ENCODE measurements at regions not wholly inside any gene's neighbourhood (a gene's known extent, or its start where the extent isn't known, plus 50 kb on each side); places are given as distances from the start of the nearest gene placed in this dataset.

DNA sequence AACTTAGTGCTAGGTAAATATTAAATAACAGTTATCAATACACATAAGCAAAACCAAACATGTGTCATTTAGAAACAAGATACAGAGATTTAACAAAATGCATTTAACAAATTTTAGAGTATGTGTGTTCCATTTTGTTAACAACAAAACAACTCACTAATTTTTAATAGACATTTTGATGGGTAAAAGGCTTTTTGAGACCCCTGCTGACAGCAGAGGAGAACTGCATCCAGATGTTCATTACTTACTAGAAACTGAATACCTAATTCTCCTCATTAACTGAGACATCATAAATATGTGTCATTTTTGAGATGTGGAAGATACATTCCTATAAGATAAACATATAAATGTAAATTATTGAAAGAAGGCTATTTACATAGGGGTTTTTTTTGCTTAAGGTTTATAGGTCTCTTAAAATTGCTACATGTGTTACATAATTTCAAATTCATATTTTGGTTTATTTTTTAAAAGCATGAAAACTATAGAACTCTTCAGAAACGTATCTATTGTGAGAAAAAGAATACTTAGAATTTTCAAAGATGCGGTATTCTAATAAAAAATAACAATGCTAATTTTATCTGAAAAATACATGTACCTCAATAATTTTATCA is 1009.8 kb downstream of the TUSC7 start:
- DNase-seq (ENCODE audit: low read depth): no peak

DNA sequence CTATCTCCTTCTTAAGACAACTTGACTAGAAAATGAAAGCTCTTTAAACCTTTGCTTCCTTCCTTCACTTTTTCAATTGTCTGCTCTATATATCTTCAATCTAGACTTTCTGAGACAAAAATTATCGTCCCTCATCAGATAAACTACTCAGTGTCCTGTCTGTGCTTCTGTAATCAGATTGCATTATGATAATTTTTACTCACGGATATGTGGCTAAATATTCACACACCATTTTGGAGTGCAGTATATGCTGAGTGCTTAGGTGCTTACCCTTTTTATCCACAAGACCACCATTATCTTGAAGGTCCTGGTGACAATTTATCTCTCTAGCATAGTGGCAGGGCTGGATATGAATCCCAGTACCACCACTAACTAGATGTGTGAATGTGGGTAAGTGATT is 1012.3 kb downstream of the TUSC7 start:
- DNase-seq (ENCODE audit: low read depth): no peak

DNA sequence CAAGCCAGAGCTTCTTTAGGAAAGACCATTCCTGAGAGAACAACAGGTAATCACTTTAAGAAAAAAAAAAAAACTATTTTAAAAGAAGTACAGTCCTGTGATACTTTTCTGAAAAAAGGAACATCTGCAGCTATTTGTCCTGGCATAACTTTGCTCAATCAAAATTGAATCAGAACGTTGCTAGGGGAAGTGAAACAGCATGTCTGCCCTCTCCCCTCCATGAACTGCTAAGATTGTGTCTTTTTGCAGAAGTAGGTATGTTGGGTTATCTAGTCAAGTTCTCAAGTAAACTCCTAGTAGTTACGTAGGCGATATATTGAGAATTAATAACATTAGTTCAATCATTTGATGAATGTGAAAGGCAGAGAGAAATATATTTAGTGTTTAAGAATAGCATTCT is 1013.3 kb downstream of the TUSC7 start:
- DNase-seq (ENCODE audit: low read depth): no peak

DNA sequence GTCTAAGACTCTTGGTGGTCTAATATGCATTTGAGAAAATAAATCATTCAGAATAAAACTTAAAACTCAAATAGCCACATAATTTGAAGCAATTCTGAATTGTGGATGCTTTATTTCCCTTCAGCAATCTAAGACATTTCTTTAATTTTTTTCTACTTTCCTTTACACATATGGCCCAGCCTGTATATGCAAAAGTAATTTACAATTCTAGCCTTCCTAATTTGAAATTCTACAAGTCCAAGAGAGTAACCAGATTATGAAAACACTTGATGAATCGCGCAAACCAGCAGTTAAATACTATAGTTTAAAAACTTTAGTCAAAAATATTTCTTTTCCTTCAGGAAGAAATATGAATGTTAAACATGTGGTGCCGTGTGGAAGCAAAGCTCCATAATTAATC is 1014.2 kb downstream of the TUSC7 start:
- no peak for DNase-seq (ENCODE audit: low read depth)

DNA sequence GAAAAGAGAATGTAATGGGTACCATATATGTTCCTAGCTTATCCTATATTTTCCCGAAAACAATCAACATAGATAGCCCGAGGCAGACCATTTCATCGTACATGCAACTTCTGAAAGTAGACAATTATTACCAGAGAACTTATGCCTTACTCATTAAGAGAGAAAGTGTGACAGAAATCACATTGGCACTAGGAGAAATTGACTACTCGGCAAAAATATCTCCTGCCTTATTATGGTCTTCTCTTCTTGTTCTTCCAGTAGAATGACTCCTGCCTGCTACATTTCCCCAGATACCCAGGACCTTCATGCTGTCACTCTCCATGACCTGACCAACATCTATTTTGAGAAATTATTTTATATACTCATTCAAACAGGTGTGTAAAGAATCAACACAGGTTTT is 1015.7 kb downstream of the TUSC7 start:
- DNase-seq (ENCODE audit: low read depth): no peak

DNA sequence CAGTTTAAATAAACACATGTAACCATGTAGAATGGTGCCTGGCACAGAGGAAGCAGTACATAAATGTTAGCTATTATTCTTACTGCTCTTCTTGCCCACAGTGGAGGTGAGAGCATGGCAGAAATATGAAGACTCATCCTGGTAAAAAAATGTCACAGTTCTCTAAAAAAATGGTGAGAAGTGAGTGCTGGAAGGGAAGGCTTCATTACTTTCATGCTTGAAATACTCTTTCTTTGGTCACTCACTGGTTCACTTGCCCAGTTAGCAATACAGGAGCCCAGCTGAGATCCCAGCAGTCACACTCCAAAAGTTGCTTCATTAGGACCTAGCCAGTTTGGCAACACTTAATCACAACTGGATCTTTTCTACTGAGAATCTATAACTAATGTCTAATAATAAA is 1017.2 kb downstream of the TUSC7 start:
- no peak for DNase-seq (ENCODE audit: low read depth)

DNA sequence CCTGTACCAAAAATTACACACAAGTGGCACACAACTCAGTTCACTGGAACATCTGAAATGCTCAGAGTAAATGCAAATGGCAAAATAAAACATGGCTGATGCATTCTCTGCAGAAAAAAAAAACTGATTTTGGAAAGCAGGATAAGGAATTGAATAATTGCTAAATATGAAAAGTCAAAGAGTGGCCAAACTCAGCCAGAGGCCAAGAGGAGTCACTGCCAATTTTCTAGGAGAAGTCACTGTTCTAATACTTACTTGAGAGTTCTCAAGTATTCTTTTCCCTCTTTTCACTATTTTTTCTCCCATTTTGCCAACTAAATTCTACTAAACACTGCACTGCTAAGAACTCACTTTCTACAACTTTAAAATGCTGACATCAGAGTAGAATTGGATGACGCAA is 1018.6 kb downstream of the TUSC7 start:
- no peak for DNase-seq (ENCODE audit: low read depth)

DNA sequence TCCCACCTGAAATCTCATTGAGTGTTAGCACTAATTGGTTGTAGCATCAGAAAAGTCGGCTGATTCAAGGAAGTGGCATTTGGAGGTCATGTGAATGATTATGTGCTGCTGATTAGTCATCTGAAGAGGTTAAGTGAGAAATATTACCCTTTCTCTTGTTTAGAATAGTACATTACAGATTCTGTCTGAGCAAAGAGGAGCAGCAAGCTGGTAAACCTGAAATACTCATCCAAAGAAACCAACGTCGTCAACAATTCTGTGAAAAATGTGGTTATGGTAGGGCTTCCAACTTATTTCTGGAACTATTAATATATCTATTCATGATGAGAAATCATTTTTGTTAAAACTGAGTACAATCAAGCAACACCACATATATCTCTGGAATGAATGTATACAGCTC is 1024.9 kb downstream of the TUSC7 start:
- DNase-seq (ENCODE audit: low read depth): no peak

DNA sequence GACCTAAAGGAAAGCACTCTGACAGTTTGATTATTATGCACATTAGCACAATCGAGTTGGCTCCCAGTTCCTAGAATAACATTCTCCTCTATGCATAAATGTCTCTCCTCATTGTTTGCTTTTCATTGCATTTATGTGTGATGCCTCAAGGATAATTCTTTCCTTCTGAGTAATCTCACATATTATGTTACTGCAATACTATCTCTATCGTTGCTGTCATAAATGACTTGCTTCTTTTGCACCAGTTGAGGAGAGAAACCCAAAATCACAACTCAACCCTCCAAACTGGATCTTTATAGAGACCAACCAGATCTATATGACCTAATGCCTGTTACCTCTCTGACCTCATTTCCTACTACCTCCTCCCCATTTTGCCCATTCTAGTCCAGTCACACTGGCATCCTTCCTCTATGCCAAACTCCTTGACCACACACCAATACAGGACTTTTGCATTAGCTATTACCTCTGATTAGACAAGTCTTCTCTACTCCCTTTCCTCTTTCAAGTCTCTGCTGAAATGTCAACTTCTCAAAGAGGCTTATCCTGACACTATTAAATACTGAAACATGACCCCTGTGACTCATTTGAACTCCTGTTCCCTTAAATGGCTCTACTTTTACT is 1026.0 kb downstream of the TUSC7 start:
- no peak for DNase-seq (ENCODE audit: low read depth)

DNA sequence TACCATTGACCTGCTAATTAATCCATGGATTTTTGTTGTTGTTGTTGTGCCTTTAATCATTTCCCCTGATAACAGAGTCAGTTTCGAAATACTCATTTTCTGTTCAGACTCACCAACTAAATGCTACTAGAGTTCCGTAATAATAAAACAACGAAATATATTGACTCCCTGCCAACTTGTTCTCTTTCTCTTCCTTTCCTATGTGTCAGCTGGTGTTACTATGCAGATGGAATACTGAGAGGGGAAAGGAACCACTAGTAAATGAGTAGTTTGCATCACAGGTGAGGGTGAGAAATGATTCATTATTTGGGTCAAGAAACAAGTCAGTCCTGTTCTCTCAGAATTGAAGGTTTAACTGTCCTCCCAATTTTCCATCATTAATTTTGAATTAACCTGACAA is 1027.3 kb downstream of the TUSC7 start:
- no peak for DNase-seq (ENCODE audit: low read depth)

DNA sequence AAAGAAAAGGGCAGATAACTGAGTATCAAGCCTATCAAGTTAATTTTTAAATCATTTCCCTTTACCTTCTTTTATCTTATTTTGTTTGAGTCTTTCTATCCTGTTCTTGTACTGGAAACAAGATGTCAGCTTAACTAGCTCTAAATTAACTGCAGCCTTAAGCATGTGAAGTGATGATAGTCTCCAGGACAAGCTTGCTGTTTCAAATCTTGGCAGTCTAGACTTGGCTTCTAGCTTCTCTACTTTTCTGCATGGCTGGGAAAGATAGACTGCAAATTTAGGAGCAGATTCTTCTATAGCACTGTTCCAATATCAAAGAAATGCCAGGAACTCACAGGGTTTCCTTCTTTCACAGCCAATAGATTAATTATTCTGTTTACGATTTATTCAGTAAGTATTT is 1034.4 kb downstream of the TUSC7 start:
- no peak for DNase-seq (ENCODE audit: low read depth)

DNA sequence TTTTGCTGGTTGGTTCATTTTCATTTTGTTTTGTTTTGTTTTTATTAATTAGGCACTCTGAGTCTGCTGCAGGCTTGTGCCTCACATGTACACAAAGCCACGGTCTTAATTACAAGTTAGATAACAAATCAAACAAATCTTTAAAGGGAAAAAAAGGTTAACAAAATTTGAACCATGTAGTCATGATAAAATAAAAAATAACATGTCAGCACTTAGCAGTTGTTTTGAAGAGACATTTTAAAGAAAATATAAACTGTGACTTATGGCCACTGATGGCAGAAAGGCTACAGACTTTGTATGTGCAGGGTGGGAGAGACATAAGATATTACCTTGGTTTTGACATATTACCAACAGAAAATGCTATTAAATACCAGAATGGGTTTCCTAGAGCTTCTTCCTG is 1035.4 kb downstream of the TUSC7 start:
- no peak for DNase-seq (ENCODE audit: low read depth)

DNA sequence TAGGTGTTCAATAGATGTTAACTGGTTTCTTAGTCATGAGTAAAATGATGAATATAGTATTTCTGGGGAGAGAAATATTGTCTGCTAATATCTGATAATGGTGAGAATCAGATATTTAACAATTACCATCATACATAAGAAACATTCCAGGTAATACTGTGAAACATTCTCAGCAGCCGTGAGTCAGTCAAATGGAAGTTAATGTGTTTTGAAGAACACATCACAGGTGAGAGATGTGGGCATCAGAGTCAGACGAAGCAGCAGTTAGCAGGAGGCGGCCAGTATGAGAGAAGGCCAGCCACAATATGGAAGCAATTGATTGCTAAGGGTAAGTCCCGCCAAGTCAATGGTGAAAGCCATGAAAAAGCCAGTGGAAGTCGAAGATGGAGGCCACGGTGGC is 1035.9 kb downstream of the TUSC7 start:
- DNase-seq (ENCODE audit: low read depth): no peak

DNA sequence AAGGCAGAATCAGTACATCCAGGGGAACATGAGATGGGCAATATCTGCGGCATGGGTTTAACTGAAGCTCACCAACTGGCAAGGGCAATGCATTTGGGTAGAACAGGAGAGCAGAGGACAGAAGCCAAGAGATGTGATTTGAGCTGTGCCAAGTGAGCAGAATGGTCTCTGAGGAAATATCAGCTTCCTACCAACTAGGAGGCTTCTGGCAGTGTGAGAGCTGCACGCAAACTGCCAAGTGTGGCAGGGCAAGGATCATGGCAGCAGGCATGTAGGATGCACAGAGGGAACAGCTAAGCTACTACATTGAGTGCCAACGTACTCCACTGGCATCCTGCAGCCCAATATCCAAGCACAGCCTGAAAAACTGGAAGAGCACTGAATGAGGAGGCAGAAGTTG is 1036.5 kb downstream of the TUSC7 start:
- DNase-seq (ENCODE audit: low read depth): no peak

DNA sequence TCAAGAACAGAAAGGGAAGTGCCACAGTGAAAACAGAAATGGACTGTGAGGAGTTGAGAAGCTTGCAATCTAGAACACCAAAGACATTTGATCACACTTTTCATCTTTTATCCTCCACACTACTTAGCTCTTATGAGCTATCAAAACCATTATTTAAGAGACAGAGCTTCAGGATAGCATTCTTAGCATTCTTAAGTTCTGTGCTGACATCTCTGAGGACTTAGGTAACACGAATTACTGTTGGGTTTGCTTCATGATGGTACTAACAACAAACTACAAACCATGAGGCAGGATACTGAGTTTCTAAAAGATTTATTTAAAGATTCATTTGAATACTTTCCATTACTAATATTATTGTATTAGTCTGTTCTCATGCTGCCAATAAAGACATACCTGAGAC is 1038.6 kb downstream of the TUSC7 start:
- no peak for DNase-seq (ENCODE audit: low read depth)

DNA sequence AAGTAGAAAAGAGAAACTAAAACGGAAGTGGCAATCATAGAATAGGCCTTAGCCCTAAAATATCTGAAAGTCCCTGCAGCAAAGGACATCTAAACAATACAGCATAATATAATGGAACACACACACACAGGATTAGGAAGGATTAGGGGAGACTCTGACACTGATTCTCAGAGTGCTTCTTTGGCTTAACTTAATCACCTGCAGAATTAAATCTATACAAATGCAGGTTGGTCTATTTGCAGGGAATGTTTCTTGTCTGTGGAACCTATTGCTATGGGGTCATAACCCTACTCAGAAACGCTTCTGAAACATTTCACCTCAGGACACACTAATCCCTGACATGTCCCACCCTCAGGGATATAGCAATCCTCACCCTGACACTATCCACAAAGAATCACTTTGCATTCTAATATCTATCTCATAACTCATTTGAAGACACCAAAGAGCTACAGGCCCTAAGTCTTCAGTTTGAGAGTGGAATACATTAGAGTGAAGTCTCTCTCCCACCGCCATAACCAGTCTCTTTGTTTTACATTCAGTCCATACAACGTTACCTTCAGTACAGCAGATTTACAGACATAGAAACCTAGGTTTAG is 1041.2 kb downstream of the TUSC7 start:
- DNase-seq (ENCODE audit: low read depth): no peak

DNA sequence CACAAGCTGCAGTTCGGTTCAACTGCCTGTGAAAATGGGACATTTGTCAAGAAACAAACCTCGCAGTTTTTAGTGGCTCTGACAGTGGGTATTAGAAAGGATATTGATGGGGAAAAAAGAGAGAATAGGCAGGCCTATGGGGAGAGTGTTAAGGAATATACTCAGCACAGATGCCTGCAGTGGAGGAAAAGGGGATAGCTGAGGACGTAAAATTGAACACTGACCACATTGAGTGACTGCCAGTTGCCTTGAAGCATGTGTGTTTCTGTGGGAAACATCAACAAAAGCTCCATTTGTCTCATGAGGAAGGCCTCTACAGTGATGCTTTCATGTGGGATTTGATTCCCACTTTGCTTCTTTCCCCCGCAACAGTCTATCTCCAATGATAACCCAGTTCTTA is 1042.1 kb downstream of the TUSC7 start:
- no peak for DNase-seq (ENCODE audit: low read depth)

DNA sequence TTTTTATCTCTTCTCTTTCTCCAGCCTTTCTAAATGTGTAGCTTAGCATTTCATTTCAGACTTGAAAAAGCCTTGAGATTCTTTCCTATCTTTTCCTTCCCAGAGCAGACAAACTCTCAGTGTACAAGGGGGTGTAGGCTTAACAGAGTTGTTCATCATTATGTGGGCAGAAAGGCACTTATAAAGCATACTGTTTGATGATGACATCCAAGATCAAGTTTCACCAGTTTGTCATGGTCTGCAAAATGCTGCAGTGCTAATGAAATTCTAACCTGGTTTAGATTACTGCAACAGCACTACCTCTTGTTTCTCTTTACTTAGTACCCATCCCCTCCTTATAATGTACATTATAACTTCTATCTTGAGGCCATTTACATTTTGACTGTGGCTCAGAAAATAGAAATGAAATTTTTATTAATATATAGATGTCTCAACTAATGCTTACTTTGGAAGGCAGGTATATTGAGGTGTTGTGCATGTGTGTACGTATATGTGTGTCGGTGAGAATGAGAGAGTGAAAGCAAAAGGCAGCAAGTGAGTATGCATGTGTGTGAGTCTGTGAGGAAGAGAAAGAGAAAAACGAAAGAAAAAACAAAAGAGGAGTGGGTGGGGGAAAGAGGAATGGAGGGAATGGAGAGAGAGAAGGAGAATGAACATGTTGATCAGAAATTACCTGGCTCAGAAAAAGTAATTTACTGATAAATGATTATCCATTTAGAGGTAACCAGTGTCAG is 1043.6 kb downstream of the TUSC7 start:
- no peak for DNase-seq (ENCODE audit: low read depth)

DNA sequence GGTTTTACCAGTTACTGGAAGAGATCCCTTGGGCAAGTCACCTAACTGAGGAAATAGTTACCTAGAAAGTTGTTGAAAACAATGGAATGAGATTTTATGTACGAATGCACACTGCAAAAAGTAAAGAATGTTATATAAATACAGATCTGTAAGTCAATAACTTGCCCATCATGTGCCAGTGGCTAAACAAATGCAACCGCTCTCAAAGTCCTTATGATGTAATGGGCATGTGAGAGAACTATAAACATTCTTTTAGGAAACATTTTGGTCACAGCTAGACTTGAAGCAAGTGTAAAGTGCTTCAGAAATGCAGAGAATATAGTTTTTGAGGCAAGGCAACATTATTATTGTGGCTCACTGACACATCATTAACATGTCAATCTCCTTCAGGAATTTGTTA is 1044.5 kb downstream of the TUSC7 start:
- DNase-seq (ENCODE audit: low read depth): no peak

DNA sequence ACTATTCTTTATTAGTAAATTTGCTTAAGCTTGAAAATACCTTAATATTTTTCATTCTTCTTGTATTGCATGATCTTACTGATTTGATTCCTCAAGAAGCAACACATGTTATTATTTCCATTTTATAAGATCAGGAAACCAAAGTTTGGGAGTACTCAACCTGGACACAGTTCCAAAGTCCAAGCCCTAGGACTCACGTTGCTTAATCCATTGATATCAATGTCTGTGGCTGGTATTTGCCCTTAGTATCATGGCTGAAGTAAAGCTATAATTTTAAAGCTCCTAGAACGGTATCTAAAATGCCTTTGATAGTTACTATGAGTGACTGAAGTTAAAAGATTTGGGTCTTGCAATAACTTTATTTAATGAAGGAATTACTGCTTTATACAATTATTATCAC is 1045.3 kb downstream of the TUSC7 start:
- no peak for DNase-seq (ENCODE audit: low read depth)

DNA sequence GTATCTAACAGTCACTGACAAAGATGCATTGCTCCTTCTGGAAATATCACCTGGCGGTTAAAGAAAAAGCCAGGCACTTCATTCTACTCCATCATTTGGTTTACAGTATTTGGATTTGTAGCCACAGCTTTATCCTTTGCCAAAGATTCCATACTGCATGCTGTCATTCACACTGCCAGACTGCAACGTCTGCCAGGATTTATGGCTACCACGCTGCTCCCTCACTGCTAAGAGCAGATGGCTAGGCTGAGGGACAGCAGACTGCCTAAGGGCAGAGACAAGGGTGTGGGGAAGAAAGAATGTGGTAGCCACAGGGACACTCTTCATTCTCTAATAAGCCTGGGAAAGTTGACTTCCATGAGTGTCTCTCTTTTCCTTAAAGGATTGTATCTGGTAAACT is 1047.0 kb downstream of the TUSC7 start:
- no peak for DNase-seq (ENCODE audit: low read depth)

DNA sequence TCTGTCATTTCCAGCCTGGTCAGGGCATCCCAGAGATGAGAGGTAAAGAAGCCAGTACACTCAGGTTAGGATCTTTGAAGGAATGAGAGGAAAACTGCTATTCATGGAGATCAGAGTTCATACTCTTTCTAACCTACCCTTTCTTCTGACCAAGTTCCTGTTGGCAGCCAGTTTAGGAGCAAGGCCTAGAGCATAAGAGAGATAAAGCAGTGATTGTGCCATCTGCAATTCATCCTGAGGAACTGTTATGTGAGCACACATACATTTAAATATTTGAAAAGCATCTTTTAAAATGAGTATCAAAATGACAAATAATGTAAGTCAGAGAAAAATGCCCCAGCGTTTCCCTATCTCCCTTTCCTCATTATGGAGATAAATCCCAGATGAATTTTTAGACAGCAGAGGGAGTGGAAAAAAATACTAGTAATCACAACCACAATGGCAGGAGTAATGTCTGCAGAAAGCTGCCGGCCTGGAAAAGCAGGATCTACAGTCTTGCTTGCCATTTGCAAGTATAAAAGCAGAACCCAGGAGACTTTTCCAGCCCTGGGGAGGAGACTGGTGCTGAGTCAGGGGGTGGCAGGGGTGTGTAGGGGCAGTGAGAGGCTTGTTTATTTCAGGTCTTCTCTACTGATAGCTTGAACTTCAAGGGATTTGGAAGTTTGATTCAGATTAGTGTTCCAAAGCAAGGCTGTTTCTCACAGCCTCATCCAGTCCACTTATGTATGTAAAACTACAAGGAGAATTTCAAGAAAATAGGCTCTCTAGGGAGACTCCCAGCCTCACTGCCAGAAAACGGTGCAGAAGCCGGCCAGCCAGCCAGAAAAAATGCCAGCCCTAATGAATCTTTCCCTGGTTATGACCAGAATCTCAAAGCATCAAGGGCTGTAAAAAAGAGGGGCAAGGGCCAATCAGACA is 1052.4 kb downstream of the TUSC7 start:
- DNase-seq (ENCODE audit: low read depth): no peak
